Retinal pigment epithelial cell (primary cell): ENCODE measurements at regions not wholly inside any gene's neighbourhood (a gene's known extent, or its start where the extent isn't known, plus 50 kb on each side); places are given as distances from the start of the nearest gene placed in this dataset.

ENCODE experiments used
- DNase-seq: peaks from one replicate; pipeline ENCODE4 v3.0.0-alpha.2; 2010; ENCODE audit warnings: low read depth
- H3K4me3 ChIP-seq: 2 replicates; pipeline ENCODE4 v1.5.1; 2011; ENCODE audit warnings: mild to moderate bottlenecking, low read length, control low read depth, moderate library complexity
- TF ChIP-seq, protein P1 (sequence below): conservative IDR thresholded peaks from 2 replicates; pipeline ENCODE4 v1.5.1; 2011; ENCODE audit warnings: low read depth, low read length, control low read depth, inconsistent platforms

DNA sequence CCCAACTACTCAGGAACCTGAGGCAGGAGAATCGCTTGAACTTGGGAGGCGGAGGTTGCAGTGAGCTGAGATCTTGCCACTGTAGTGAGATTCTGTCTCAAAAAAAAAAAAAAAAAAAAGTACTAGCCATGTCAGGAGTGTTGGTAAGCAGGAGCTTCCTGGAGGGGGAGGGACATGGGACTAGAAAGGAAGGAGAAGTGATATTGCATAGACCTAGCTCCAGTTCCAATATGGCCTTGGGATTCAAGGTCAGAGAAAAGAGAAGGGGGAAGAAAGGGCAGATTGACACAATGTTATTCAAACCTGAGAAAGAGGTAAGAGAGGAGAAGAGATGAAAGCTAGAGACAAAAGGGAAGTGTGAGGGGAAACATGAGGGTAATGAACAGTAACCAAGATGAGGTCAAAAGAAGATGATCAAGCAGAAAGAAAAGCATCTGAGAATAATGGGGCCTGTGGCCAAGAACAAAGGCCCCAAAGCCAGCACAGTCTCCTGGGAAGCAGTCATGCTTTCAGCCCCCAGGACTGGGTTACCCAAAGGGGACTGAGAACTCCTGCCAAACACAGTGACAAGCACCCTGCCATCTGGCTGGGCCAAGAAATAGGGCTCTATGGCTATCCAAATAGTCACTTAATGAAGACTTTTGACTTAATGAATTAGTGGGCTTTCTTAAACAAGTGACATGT is 51.7 kb upstream of the FTH1 start:
- no peak for DNase-seq
- no peak overlapping the region for H3K4me3 ChIP-seq
- TF ChIP-seq, protein P1, sequence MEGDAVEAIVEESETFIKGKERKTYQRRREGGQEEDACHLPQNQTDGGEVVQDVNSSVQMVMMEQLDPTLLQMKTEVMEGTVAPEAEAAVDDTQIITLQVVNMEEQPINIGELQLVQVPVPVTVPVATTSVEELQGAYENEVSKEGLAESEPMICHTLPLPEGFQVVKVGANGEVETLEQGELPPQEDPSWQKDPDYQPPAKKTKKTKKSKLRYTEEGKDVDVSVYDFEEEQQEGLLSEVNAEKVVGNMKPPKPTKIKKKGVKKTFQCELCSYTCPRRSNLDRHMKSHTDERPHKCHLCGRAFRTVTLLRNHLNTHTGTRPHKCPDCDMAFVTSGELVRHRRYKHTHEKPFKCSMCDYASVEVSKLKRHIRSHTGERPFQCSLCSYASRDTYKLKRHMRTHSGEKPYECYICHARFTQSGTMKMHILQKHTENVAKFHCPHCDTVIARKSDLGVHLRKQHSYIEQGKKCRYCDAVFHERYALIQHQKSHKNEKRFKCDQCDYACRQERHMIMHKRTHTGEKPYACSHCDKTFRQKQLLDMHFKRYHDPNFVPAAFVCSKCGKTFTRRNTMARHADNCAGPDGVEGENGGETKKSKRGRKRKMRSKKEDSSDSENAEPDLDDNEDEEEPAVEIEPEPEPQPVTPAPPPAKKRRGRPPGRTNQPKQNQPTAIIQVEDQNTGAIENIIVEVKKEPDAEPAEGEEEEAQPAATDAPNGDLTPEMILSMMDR: no peak

DNA sequence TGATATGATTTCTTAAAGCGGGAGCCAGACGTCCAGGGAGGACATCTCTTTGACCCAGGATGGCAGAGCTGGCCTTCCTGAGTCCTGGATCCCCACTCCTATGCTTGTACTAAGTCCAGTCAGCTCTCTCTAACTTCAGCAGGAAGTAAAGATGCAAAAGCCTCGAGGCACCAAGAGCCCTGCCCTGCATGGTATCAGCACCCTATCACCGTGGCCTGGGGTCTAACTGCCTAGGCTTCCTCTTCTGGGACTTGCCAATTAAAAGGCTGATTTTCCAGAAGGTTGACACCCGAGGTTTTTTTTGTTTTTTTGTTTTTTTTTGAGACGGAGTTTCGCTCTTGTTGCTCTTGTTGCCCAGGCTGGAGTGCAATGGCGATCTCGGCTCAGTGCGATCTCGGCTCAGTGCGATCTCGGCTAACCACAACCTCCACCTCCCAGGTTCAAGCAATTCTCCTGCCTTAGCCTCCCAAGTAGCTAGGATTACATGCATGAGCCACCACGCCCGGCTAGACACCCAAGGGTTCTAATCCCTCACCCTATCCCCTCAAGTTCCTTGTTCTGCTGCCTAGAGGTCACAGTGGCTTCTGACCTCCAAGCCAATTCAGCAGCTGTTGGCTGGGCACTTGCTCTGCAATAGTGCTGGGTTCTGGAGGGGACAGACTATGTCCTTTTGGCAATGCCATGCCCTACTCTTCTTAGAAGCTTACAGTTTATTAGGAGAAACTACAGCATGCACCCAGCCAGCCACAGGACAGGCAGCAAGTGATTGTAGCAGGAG is 50.6 kb upstream of the FTH1 start:
- no peak overlapping the region for H3K4me3 ChIP-seq
- DNase-seq: no peak
- TF ChIP-seq, protein P1: no peak
